ENCODE measurements at regions not wholly inside any gene's neighbourhood (a gene's known extent, or its start where the extent isn't known, plus 50 kb on each side); places are given as distances from the start of the nearest gene placed in this dataset.

DNA sequence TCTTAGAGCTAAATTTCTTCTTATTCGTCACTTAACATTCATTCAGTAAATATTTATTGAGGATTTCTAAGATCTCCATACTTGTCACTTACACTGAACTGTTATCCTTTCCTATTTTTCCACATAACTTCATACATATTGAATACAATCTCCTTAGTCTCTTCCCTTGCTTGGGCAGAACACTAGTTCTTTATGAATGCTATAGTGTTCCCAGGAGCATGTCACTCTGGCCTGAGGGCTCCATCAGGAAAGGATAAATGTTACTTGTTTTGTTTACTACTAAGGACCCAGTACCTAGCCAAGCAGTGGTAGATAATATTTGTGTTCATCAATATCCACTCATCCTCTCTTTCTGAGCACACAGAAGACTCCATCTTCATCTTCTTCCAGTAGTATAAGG lies 544.7 kb downstream of the ZEB2 start:
- in situ Hi-C loops (cut with MboI), result no loop called here
- Histone ChIP-seq H3K27ac (ENCODE audit: extremely low read depth, low read depth, low read length) (no peak overlapping the region), H4K20me1 (replicated peaks; ENCODE audit: control insufficient read depth, insufficient read depth, low read length) (no peaks in the 10 kb centered on the region), H3K36me3 (ENCODE audit: control insufficient read depth, insufficient read depth, low read length) (no peaks in the 10 kb centered on the region), H3K4me2 (ENCODE audit: insufficient read depth, low read length) (no peak overlapping the region), H3K79me2 (ENCODE audit: control insufficient read depth, insufficient read depth, low read length) (no peaks in the 10 kb centered on the region), H3K27me3 (ENCODE audit: control insufficient read depth in 2 of 2, insufficient read depth in 2 of 2, low read length in 2 of 2) (no peaks in the 10 kb centered on the region), H3K4me1 (replicated peaks in 1 of 2; ENCODE audit: control insufficient read depth in 2 of 2, insufficient read depth in 2 of 2, low read length in 2 of 2) (no peaks in the 10 kb centered on the region), H3K4me3 (no peak overlapping the region), H3K9ac (ENCODE audit: insufficient read depth in 1 of 2, low read depth in 2 of 2, low read length in 2 of 2) (no peak overlapping the region), H3K9me3 (replicated peaks; ENCODE audit: control insufficient read depth, insufficient read depth, low read depth, low read length) (no peaks in the 10 kb centered on the region), H2AFZ (ENCODE audit: low read depth, low read length) (no peak overlapping the region), H3K9me1 (ENCODE audit: control insufficient read depth, insufficient read depth, low read length) (no peaks in the 10 kb centered on the region)
- DNase-seq (ENCODE audit: extremely low read depth in 1 of 4, low spot score in 3 of 4) (no peak), FAIRE-seq (no peak), ATAC-seq (no peak)
- ChIA-PET POLR2A (no interaction called here), CTCF (ENCODE audit: low intra/inter-chr PET ratio) (no interaction called here)
- no TSS peak for BruUV-seq (replicated peaks)
- intact Hi-C loops (cut with micrococcal nuclease), result no loop called here
- WGBS (ENCODE audit: insufficient coverage, low coverage, missing lambda C conversion rate), result 62% methylated on average over 1 of the region's 1 CpG
- no peak for TF ChIP-seq ZNF444 (CRISPR knock-in tag; IDR thresholded peaks at IDR 0.05)
- no peak for TF ChIP-seq ZBTB11 (CRISPR knock-in tag; IDR thresholded peaks at IDR 0.05)
- no peak for TF ChIP-seq TAF7 (tag; IDR thresholded peaks at IDR 0.05)
- no peak for TF ChIP-seq MCM5 (IDR thresholded peaks at IDR 0.05; ENCODE audit: low read depth)
- TF ChIP-seq ZBTB7A (IDR thresholded peaks at IDR 0.05; ENCODE audit: borderline replicate concordance, control insufficient read depth, low read depth, low read length), result no peak
- TF ChIP-seq, protein P1, sequence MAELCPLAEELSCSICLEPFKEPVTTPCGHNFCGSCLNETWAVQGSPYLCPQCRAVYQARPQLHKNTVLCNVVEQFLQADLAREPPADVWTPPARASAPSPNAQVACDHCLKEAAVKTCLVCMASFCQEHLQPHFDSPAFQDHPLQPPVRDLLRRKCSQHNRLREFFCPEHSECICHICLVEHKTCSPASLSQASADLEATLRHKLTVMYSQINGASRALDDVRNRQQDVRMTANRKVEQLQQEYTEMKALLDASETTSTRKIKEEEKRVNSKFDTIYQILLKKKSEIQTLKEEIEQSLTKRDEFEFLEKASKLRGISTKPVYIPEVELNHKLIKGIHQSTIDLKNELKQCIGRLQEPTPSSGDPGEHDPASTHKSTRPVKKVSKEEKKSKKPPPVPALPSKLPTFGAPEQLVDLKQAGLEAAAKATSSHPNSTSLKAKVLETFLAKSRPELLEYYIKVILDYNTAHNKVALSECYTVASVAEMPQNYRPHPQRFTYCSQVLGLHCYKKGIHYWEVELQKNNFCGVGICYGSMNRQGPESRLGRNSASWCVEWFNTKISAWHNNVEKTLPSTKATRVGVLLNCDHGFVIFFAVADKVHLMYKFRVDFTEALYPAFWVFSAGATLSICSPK (IDR thresholded peaks at IDR 0.05; ENCODE audit: borderline replicate concordance), result no peak
- TF ChIP-seq NR1H2 (CRISPR knock-in tag; IDR thresholded peaks at IDR 0.05), result no peak
- no peak for TF ChIP-seq KAT7 (CRISPR knock-in tag; IDR thresholded peaks at IDR 0.05; ENCODE audit: borderline replicate concordance)
- TF ChIP-seq, protein P2, sequence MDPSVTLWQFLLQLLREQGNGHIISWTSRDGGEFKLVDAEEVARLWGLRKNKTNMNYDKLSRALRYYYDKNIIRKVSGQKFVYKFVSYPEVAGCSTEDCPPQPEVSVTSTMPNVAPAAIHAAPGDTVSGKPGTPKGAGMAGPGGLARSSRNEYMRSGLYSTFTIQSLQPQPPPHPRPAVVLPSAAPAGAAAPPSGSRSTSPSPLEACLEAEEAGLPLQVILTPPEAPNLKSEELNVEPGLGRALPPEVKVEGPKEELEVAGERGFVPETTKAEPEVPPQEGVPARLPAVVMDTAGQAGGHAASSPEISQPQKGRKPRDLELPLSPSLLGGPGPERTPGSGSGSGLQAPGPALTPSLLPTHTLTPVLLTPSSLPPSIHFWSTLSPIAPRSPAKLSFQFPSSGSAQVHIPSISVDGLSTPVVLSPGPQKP (CRISPR knock-in tag; IDR thresholded peaks at IDR 0.05), result no peak
- TF ChIP-seq, protein P3, sequence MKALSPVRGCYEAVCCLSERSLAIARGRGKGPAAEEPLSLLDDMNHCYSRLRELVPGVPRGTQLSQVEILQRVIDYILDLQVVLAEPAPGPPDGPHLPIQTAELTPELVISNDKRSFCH (CRISPR knock-in tag; IDR thresholded peaks at IDR 0.05), result no peak
- TF ChIP-seq, protein P3 (tag; IDR thresholded peaks at IDR 0.05), result no peak
- TF ChIP-seq, protein P4, sequence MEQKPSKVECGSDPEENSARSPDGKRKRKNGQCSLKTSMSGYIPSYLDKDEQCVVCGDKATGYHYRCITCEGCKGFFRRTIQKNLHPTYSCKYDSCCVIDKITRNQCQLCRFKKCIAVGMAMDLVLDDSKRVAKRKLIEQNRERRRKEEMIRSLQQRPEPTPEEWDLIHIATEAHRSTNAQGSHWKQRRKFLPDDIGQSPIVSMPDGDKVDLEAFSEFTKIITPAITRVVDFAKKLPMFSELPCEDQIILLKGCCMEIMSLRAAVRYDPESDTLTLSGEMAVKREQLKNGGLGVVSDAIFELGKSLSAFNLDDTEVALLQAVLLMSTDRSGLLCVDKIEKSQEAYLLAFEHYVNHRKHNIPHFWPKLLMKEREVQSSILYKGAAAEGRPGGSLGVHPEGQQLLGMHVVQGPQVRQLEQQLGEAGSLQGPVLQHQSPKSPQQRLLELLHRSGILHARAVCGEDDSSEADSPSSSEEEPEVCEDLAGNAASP (IDR thresholded peaks at IDR 0.05), result no peak
- TF ChIP-seq NR3C1 (CRISPR knock-in tag; IDR thresholded peaks at IDR 0.05), result no peak
- TF ChIP-seq TCF15 (CRISPR knock-in tag; IDR thresholded peaks at IDR 0.05), result no peak
- no peak for TF ChIP-seq FOS (IDR thresholded peaks at IDR 0.05; ENCODE audit: extremely low read depth, insufficient read length)
